NOMO-1 treated with DMSO at 0.1 percent for 48 hours (cell line): ENCODE measurements at regions not wholly inside any gene's neighbourhood (a gene's known extent, or its start where the extent isn't known, plus 50 kb on each side); places are given as distances from the start of the nearest gene placed in this dataset.
"Not testable (repeated sequence)": the region's sequence is repeated elsewhere in the genome, so short reads cannot be mapped to it uniquely, and the experiment has no call there.

Source experiments
- DNase-seq: peaks from one replicate; lab custom pipeline; 2025; ENCODE audit not compliant: unreplicated experiment; lab: John Stamatoyannopoulos, UW

- DNase-seq = no peak
These were observed 429.4 kb upstream of the GOT2 start for GRCh38 chr16:59163371-59164055.

GRCh38 chr16:59161679-59162078 is 427.6 kb upstream of the GOT2 start:
- no peak for DNase-seq

GRCh38 chr16:59154295-59154694 is 420.2 kb upstream of the GOT2 start:
- DNase-seq = no peak

- no peak for DNase-seq
These were observed 414.6 kb upstream of the GOT2 start for GRCh38 chr16:59148769-59149155.

GRCh38 chr16:59148056-59148768 is 414.1 kb upstream of the GOT2 start:
- DNase-seq = no peak

- DNase-seq = no peak
These were observed 412.0 kb upstream of the GOT2 start for GRCh38 chr16:59146140-59146539.

GRCh38 chr16:59144841-59145240 is 410.7 kb upstream of the GOT2 start:
- no peak for DNase-seq

GRCh38 chr16:59144326-59144725 is 410.2 kb upstream of the GOT2 start:
- no peak for DNase-seq

- no peak for DNase-seq
These were observed 392.4 kb upstream of the GOT2 start for GRCh38 chr16:59126486-59126885.

GRCh38 chr16:59124056-59124455 is 389.9 kb upstream of the GOT2 start:
- DNase-seq = no peak

- no peak for DNase-seq
These were observed 389.4 kb upstream of the GOT2 start for GRCh38 chr16:59123479-59123878.

- no peak for DNase-seq
These were observed 388.1 kb upstream of the GOT2 start for GRCh38 chr16:59122262-59122537.

GRCh38 chr16:59121411-59122261 is 387.5 kb upstream of the GOT2 start:
- DNase-seq = no peak

- DNase-seq = no peak
These were observed 382.6 kb upstream of the GOT2 start for GRCh38 chr16:59116744-59117143.

GRCh38 chr16:59114790-59115189 is 380.7 kb upstream of the GOT2 start:
- DNase-seq = no peak

- no peak for DNase-seq
These were observed 379.0 kb upstream of the GOT2 start for GRCh38 chr16:59113004-59113670.

- no peak for DNase-seq
These were observed 377.2 kb upstream of the GOT2 start for GRCh38 chr16:59111280-59111679.

- no peak for DNase-seq
These were observed 374.3 kb upstream of the GOT2 start for GRCh38 chr16:59108374-59108773.

- not testable (repeated sequence) for DNase-seq
These were observed 362.6 kb upstream of the GOT2 start for GRCh38 chr16:59096682-59097081.

GRCh38 chr16:59090541-59090940 is 356.4 kb upstream of the GOT2 start:
- DNase-seq = no peak

- DNase-seq = no peak
These were observed 354.3 kb upstream of the GOT2 start for GRCh38 chr16:59088431-59088830.

GRCh38 chr16:59087641-59088040 is 353.5 kb upstream of the GOT2 start:
- DNase-seq = no peak
